Activated CD8-positive, alpha-beta memory T cell treated with anti-CD3 and anti-CD28 coated beads, Interleukin-2, amount 10 ng/mL, durations not matched to agents 7 days and 5 days (primary cell): ENCODE measurements at regions not wholly inside any gene's neighbourhood (a gene's known extent, or its start where the extent isn't known, plus 50 kb on each side); places are given as distances from the start of the nearest gene placed in this dataset.

Experiments
- ATAC-seq: fragments of 150-1000 bp; cut with Tn5 transposase; one replicate; pipeline ENCODE4 v1.10.0; 2021; ENCODE audit warnings: moderate library complexity
- CTCF ChIA-PET: fragments of 350-600 bp; sonication (Branson Sonifier 250); formaldehyde crosslinking; loops from one replicate; lab custom pipeline; 2021; ENCODE audit warnings: antibody characterized with exemption; lab: Charles Lee
- DNase-seq: peaks from one replicate; pipeline ENCODE4 v3.0.0-alpha.2; 2020
- H3K27ac Mint-ChIP-seq: one replicate; pipeline ENCODE4 v1.8.0; 2021; ENCODE audit warnings: mild to moderate bottlenecking, mixed read lengths
- H3K27me3 Mint-ChIP-seq: one replicate; pipeline ENCODE4 v1.8.0; 2021; ENCODE audit warnings: mixed read lengths
- H3K36me3 Mint-ChIP-seq: one replicate; pipeline ENCODE4 v1.8.0; 2021; ENCODE audit warnings: mild to moderate bottlenecking, mixed read lengths
- H3K4me1 Mint-ChIP-seq: one replicate; pipeline ENCODE4 v1.8.0; 2021; ENCODE audit warnings: mixed read lengths
- H3K4me3 Mint-ChIP-seq: one replicate; pipeline ENCODE4 v1.8.0; 2021; ENCODE audit warnings: mild to moderate bottlenecking, moderate library complexity, mixed read lengths
- H3K9me3 Mint-ChIP-seq: one replicate; pipeline ENCODE4 v1.8.0; 2022; ENCODE audit warnings: low read depth, mixed read lengths

DNA sequence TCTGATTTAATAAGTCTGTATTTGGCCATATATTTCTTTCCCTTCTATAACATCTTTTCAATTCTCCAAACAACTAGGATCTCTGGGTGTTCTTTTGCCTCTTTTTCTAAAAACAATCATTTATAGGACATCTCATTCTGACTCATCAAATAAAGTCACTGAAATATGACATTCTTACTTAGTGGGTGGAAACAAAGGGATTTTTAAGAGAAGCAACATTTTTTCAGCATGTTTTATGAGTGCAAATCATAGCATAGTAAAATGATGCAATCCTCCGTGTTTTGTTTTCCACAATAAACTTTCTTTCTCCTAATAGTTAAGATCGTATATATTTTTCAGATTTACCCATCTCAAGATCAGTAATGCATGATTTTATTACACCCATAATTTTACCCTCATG lies 179.8 kb downstream of the SPCS3 start:
- Mint-ChIP-seq H3K9me3 (peaks cover 2% of the 10 kb centered on the region), H3K27me3 (no peaks in the 10 kb centered on the region), H3K4me1 (no peaks in the 10 kb centered on the region), H3K4me3 (no peak overlapping the region), H3K36me3 (no peaks in the 10 kb centered on the region), H3K27ac (no peak overlapping the region)
- ATAC-seq (no peak), DNase-seq (no peak)
- CTCF ChIA-PET = no interaction called here

DNA sequence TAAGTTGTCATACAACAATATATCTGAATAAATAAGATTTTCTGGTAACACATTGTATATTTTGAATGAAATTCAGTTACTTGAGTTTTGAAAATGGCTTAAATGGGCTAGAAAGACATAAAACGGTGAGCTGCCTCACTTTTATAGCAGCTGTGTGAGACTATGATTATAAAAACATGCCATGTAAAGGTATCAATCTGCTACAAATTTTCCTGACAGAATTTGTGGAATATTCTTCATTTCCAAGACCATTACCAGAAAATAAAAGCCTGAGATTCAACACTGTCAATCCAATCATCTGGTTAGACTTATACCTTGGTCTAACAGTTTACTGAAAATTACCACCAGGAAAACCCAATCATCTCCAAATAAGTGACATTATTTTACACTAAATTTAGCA lies 181.1 kb downstream of the SPCS3 start:
- Mint-ChIP-seq H3K27ac (no peak overlapping the region), H3K36me3 (no peaks in the 10 kb centered on the region), H3K4me1 (no peaks in the 10 kb centered on the region), H3K9me3 (peaks cover 2% of the 10 kb centered on the region), H3K27me3 (no peaks in the 10 kb centered on the region), H3K4me3 (no peak overlapping the region)
- ATAC-seq (no peak), DNase-seq (no peak)
- CTCF ChIA-PET = no interaction called here

DNA sequence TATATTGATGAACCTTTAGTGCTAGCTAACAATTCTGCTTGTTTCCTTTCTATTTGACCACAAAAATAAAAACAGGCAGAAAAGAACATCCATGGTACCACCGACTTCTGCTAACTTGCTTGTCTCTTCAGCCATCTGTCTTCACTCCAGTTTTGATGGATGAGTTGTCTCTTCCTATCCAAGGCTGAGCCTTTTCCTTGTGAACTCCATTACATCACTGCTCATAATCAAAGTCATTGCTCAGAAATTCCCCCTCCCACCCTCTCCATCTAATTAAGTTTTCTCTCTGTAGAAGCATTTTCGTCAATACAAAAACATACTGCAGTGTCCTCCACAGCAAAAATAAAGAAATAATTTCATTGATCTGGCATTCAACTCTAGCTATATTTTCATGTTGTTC lies 184.4 kb downstream of the SPCS3 start:
- Mint-ChIP-seq H3K36me3 (no peaks in the 10 kb centered on the region), H3K27ac (no peak overlapping the region), H3K4me3 (no peak overlapping the region), H3K9me3 (peaks cover 2% of the 10 kb centered on the region), H3K4me1 (no peaks in the 10 kb centered on the region), H3K27me3 (no peaks in the 10 kb centered on the region)
- no peak for DNase-seq
- ATAC-seq = no peak
- CTCF ChIA-PET = no interaction called here

DNA sequence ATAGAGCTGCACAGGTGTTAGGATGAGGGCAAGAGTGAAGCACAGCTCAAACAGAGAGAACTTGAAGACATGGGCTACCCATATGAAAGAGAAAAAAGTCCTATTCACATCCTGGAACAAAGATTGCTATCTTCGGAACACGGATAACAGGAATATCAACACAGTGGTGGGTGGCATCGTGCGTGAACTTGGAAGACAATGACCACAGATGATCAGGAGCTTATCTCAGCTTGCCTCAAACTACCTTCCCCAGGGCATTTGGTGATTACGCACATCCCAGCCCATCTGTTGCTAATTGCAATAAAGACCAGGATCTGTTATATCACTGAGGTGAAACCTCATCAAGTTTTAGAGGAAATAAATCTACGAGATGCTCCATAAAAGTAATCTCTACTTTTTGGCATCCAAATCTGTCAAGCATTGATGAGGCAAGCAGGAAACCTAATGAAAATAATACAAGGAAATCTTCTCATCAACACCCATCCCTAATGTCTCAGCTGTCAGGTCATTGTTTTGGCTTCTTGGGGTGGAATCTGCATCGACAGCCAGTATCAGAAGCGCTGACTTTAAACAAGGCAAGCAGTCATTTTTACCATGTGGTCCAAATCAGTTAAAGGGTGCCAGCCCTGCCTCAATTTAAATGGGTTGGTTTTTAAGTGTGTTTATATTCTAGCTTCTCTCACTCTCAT lies 188.2 kb downstream of the SPCS3 start:
- H3K9me3 Mint-ChIP-seq = peaks cover 2% of the 10 kb centered on the region
- no peaks in the 10 kb centered on the region for H3K27me3 Mint-ChIP-seq
- ATAC-seq (no peak), DNase-seq (no peak)
- CTCF ChIA-PET = no interaction called here
- no peaks in the 10 kb centered on the region for H3K4me1 Mint-ChIP-seq
- no peaks in the 10 kb centered on the region for H3K36me3 Mint-ChIP-seq
- no peak overlapping the region for H3K4me3 Mint-ChIP-seq
- H3K27ac Mint-ChIP-seq = no peak overlapping the region

DNA sequence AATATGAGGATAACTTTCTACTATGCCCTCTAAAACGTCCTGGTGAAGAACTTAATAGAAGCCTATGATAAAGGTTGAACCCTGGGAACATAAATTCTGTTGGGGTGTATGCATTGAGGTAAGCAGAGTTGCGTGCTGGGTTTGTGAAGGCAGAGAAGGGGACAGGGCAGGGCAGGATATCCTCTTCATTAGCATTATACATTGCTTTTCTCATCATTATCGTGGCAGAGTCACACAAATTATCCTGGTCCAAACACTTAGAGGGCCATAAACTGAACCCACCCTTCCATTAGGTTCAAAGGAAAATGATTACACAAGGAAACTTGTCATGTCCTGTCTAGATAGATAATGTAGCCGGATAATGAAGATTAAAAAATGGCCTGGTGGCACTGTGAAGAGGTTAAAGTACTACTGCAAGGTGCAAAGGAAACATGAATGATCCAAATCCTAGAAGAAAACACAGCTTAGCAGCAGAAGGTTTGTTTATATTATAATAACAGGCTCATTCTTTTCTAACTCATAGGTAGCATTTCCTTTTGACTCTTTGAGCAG lies 189.1 kb downstream of the SPCS3 start:
- H3K4me1 Mint-ChIP-seq = no peaks in the 10 kb centered on the region
- H3K27me3 Mint-ChIP-seq = no peaks in the 10 kb centered on the region
- DNase-seq = no peak
- CTCF ChIA-PET = no interaction called here
- ATAC-seq = no peak
- no peaks in the 10 kb centered on the region for H3K36me3 Mint-ChIP-seq
- peaks cover 2% of the 10 kb centered on the region for H3K9me3 Mint-ChIP-seq
- no peak overlapping the region for H3K4me3 Mint-ChIP-seq
- H3K27ac Mint-ChIP-seq = no peak overlapping the region

DNA sequence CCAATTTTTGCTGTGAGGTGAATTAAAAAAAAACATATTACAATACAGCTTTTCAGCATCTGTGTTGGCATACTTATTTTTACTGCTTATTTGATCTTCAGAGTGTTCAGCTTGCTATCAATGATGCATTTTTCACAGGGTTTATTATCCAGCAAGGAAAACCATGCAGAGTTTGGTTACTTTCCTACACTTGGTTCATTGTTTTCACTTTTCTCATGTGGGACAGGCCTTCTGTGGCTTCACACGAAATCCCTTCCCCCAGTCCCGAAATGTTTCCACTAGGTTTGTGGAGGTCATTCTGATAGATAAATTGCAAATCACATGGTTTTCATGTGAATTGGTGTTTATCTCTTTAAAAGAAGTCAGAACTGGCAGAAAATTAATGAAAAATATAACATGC lies 205.8 kb downstream of the SPCS3 start:
- peaks cover 4% of the 10 kb centered on the region for H3K9me3 Mint-ChIP-seq
- no peak for ATAC-seq
- H3K4me1 Mint-ChIP-seq = no peaks in the 10 kb centered on the region
- H3K36me3 Mint-ChIP-seq = no peaks in the 10 kb centered on the region
- CTCF ChIA-PET = no interaction called here
- no peak overlapping the region for H3K4me3 Mint-ChIP-seq
- H3K27me3 Mint-ChIP-seq = peaks cover 2% of the 10 kb centered on the region
- no peak for DNase-seq
- no peak overlapping the region for H3K27ac Mint-ChIP-seq

DNA sequence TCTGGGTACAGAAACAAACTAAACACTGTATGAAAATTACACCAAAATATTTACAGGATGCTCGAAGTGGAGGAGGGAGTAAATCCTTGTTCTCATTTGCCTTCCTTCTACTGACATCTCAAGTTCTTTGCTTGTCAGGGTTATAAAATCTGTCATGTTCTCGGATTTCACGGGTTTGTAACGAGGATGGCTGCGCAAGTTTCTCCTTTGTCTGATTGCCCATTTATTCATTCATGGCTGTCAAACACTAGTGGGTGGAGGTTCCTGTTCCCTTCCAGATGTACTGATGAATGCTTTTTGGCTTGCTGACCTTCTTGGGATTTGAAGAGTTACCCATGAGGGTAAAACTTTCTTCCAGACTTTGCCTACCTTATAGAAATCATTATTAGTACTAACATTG lies 206.9 kb downstream of the SPCS3 start:
- H3K4me1 Mint-ChIP-seq = no peaks in the 10 kb centered on the region
- no peak overlapping the region for H3K4me3 Mint-ChIP-seq
- H3K9me3 Mint-ChIP-seq = no peaks in the 10 kb centered on the region
- H3K27ac Mint-ChIP-seq = no peak overlapping the region
- ATAC-seq = no peak
- no peak for DNase-seq
- CTCF ChIA-PET = no interaction called here
- peaks cover 2% of the 10 kb centered on the region for H3K27me3 Mint-ChIP-seq
- no peaks in the 10 kb centered on the region for H3K36me3 Mint-ChIP-seq

DNA sequence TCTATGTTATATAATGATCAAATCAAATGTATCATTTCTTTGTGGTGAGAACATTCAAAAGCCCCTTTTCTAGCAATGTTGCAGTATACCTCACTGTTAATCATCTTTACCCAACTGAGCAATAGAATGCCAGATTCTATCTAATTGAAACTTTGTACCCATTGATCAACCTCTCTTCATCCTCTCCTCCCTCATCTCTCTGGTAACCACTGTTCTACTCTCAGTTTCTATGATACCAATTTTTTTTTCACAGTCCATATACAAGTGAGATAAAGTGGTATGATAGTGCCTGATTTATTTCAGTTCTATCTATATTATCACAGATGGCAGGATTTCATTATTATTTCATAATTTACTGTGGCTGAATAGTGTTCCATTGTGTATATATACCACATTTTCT lies 209.8 kb downstream of the SPCS3 start:
- DNase-seq = no peak
- ATAC-seq = no peak
- CTCF ChIA-PET = no interaction called here
- Mint-ChIP-seq H3K4me3 (no peak overlapping the region), H3K36me3 (no peaks in the 10 kb centered on the region), H3K4me1 (no peaks in the 10 kb centered on the region), H3K27me3 (peaks cover 2% of the 10 kb centered on the region), H3K9me3 (no peaks in the 10 kb centered on the region), H3K27ac (no peak overlapping the region)

DNA sequence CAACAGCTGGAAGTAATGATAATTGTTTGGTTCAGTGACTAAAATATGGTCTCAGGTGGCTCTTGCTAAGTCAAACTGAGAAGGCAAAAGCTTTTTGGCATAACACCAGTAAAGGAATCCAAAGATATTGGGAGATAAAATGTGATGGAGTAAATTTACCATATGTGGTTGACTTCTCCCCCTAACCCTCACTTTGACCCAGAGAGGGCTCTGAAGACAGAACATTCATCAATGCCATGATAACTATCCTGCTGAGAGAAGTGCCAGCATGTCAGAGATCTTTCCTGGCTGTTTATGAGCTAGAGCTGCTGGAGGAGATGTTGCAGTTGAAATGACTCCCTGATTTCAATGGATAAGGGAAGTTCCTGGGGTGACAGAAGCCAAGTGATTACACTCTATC lies 213.4 kb downstream of the SPCS3 start:
- Mint-ChIP-seq H3K9me3 (no peaks in the 10 kb centered on the region), H3K4me1 (no peaks in the 10 kb centered on the region), H3K36me3 (no peaks in the 10 kb centered on the region), H3K4me3 (no peak overlapping the region), H3K27me3 (no peaks in the 10 kb centered on the region), H3K27ac (no peak overlapping the region)
- ATAC-seq (no peak), DNase-seq (no peak)
- CTCF ChIA-PET = no interaction called here

DNA sequence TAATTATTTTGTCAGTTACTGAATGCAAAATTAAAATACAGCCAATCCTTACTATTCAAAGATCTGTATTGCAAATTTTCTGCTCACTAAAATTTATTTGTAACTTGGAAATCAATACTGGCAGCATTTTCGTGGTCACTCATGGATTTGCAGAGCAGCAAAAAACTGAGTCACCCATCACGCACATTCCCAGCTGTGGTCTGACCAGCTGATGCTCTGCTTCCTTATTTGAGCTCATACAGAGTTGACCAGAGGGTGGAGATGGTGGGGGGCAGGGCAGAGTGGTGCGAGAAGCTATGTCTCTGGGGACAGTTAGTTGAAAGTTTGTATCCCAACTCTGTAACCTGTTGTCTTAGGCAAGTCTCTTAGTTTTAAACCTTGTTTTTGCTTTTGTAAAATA lies 214.8 kb downstream of the SPCS3 start:
- Mint-ChIP-seq H3K4me1 (no peaks in the 10 kb centered on the region), H3K27me3 (no peaks in the 10 kb centered on the region), H3K4me3 (no peak overlapping the region), H3K27ac (no peak overlapping the region), H3K36me3 (no peaks in the 10 kb centered on the region), H3K9me3 (no peaks in the 10 kb centered on the region)
- ATAC-seq (no peak), DNase-seq (no peak)
- CTCF ChIA-PET = no interaction called here

DNA sequence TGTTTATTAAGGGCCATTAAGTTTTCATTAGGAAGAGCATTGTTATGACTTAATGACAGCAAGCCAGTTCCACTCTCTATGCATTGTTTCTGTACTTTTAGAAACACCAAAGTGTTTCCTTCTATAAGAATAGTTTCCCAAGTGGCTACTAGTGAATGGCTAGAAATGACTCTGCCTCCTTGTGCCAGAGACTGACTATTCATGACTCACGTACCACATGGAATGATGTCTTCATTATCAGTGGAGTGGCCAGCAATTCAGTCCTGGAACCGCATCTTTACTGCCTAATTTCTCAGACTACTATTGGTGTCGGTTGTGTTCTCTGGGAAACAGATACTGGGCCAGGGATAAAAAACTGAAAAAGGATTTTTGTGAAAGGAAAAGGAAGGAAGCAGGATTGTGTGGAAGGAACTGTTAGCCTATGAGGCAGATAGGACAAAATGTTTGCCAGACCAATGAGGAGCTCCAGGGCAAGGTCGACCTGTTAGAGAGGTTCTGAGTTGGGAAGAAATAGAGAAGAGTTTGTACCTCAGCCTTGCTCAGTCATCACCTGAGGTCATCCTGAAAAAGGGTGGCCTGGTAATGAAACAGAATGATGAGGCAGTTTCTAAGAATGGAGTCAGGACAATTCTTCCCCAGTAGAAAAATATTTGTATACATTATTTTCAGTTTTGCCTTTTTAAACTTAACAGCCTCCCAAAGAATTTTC lies 218.6 kb downstream of the SPCS3 start:
- Mint-ChIP-seq H3K36me3 (no peaks in the 10 kb centered on the region), H3K27ac (no peak overlapping the region)
- CTCF ChIA-PET = no interaction called here

DNA sequence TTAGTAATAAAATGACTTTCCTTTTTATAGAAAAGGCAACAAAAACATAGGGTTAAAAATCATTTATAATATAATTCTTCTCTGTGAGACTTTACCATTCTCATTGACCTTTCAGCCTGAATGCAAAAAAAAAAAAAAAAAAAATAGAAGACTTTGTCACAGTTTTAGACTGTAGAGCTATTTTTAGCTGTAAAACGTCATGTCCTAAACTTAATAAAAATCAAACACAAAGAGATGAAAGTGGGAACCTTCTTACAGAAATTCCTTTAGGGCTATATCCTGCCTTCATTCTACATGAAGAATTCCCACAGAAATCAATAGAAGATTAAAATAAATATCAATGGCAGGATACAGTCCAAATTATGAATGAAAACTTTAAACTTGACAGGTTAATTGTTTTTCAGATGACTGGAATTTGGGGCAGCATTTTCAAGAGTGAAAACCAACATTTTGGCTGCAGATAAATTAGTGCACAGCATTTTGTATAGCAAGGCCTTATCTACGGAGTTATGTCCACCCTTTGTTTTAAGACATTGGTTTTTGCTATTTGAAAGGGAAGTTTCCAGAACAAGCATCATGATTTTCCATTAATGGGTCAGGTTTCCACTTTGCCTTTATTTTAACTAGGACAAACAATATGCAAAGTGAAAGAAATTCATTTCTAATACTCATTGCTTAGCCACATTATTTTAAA lies 219.5 kb downstream of the SPCS3 start:
- Mint-ChIP-seq H3K27me3 (no peaks in the 10 kb centered on the region), H3K36me3 (no peaks in the 10 kb centered on the region), H3K27ac (no peak overlapping the region), H3K9me3 (no peaks in the 10 kb centered on the region), H3K4me1 (no peaks in the 10 kb centered on the region), H3K4me3 (no peak overlapping the region)
- DNase-seq (no peak), ATAC-seq (no peak)
- CTCF ChIA-PET = no interaction called here

More for the DNA sequence above, 218.6 kb downstream of the SPCS3 start:
- Mint-ChIP-seq H3K9me3 (no peaks in the 10 kb centered on the region), H3K4me3 (no peak overlapping the region), H3K27me3 (no peaks in the 10 kb centered on the region), H3K4me1 (no peaks in the 10 kb centered on the region)
- no peak for DNase-seq
- no peak for ATAC-seq

DNA sequence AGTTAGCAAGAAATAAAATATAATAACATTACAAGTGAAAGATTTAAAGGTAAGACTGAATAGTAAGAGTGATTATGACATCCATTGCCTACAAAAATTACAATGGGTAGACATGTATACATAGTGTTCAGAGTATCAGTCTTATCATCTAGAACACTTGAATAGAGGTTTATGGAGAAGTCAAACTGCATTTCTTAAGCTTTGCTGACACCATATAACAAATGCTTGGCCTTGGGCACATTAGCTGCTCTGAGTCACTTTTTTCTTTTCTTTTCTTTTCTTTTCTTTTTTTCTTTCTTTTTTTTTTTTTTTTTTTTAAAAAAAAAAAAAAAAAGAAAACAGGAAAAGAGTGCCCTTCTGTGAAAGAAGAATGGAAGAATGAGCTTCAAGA lies 220.0 kb downstream of the SPCS3 start:
- Mint-ChIP-seq H3K36me3 (no peaks in the 10 kb centered on the region), H3K9me3 (no peaks in the 10 kb centered on the region), H3K4me3 (no peak overlapping the region), H3K27me3 (no peaks in the 10 kb centered on the region), H3K27ac (no peak overlapping the region), H3K4me1 (no peaks in the 10 kb centered on the region)
- CTCF ChIA-PET = no interaction called here
- no peak for ATAC-seq
- no peak for DNase-seq

DNA sequence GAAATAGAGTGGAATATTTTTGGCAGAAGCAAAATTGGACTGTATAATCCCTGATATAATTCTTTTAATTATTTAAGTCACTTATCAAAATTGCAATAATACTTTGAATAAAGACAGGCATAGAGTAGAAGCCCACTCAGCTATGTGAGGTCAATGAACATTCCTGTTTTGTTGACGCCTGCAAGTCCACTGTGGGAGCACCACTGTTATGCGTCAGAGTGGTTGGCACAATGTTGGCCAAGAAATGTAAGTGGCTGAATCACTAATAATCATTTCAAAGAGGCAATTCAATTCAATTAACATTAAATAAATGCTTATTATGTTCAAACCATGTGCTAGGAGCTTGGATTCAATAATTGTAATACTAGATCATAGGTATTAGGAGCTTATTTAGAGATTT lies 221.0 kb downstream of the SPCS3 start:
- Mint-ChIP-seq H3K9me3 (no peaks in the 10 kb centered on the region), H3K27ac (no peak overlapping the region), H3K4me1 (no peaks in the 10 kb centered on the region), H3K27me3 (no peaks in the 10 kb centered on the region), H3K36me3 (no peaks in the 10 kb centered on the region), H3K4me3 (no peak overlapping the region)
- DNase-seq (no peak), ATAC-seq (no peak)
- CTCF ChIA-PET = no interaction called here
